GM18520 (cell line): ENCODE measurements at regions not wholly inside any gene's neighbourhood (a gene's known extent, or its start where the extent isn't known, plus 50 kb on each side); places are given as distances from the start of the nearest gene placed in this dataset.
"Not testable (repeated sequence)": the region's sequence is repeated elsewhere in the genome, so short reads cannot be mapped to it uniquely, and the experiment has no call there.

Experiments
- ATAC-seq: cut with Tn5 transposase; IDR thresholded peaks from one replicate; pipeline ENCODE4 v1.9.1; 2021; ENCODE audit not compliant: unreplicated experiment

GRCh38 chr12:46087916-46088439, 97.6 kb upstream of the SCAF11 start:
- no peak for ATAC-seq

GRCh38 chr12:46084666-46085631, 94.6 kb upstream of the SCAF11 start:
- no peak for ATAC-seq

- no peak for ATAC-seq
Observed at GRCh38 chr12:46082490-46083200, 92.3 kb upstream of the SCAF11 start.

GRCh38 chr12:46073321-46073720, 82.9 kb upstream of the SCAF11 start:
- no peak for ATAC-seq

GRCh38 chr12:46071769-46072624, 81.6 kb upstream of the SCAF11 start:
- peak; percentile 59 for ATAC-seq

DNA sequence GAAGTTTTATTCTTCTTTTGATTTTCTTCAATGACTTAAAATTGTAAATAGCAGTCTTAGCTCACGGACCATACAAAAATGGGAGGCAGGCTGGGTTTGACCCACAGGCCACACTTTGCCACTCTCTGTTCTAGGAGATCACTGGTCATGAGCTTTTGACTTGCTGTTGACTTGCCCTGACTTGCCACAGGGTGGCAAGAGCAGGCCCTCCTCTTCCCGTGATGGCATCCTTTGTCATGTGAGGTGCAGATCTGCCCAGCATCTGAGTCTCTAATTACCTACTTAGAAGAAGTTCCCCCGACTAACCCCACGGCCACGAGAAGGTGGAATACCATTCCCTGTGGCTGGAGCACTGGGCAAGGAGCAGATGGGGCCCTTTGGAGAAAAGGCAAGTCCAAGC, 81.0 kb upstream of the SCAF11 start:
- ATAC-seq: no peak

DNA sequence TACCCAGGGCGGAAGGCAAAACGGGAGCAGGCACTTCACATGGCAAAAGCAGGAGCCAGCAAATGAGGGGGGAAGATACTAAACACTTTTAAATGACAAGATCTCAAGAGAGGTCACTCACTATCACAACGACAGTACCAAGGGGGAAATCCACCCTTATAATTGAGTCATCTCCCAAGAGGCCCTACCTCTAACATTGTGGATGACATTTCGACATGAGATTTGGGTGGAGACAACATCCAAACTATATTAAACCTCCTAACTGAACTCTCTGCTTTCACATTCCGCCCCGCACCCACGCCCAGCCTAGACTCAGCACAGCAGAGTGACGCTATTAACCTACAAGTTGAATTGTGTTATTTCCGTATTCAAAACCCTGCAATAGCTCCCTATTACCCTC, 76.7 kb upstream of the SCAF11 start:
- no peak for ATAC-seq

GRCh38 chr12:46065412-46066166, 75.2 kb upstream of the SCAF11 start:
- no peak for ATAC-seq

DNA sequence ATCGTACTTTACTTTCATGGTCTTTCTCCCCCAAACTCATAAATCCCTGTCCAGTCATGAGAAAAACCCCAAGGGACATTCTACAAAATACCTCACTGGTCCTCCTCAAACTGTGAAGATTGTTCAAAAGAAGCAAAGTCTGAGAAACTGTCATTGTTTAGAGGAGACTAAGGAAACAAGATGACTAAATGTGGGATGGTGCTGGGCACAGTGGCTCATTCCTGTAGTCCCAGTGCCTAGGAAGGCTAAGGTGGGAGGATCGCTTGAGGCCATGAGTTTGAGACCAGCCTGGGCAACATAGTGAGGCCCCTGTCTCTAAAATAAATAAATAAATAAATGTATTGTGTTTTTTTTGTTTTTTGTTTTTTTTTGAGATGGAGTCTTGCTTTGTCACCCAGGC, 74.2 kb upstream of the SCAF11 start:
- no peak for ATAC-seq

DNA sequence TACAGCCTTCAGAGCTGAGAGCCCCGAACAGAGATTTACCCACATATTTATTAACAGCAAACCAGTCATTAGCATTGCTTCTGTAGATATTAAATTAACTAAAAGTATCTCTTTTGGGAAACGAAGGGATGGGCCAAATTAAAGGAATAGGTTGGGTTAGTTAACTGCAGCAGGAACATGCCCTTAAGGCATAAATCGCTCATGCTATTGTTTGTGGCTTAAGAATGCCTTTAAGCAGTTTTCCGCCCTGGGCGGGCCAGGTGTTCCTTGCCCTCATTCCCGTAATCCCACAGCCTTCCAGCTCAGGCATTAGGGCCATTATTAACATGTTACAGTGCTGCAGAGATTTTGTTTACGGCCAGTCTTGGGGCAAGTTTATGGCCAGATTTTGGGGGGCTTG, 68.3 kb upstream of the SCAF11 start:
- ATAC-seq: not testable (repeated sequence)

DNA sequence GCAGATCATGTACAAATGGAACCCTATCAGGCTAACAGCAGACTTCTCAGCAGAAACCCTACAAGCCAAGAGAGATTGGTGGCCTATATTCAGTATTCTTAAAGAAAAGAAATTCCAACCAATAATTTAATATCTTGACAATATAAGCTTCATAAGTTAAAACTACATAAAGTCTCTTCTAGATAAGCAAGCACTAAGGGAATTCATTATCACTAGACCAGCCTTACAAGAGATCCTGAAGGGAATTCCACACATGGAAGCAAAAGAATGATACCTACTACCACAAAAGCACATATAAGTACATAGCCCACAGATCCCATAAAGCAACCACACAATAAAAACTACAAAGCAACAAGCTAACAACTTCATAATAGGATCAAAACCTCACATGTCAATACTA, 60.4 kb upstream of the SCAF11 start:
- no peak for ATAC-seq

DNA sequence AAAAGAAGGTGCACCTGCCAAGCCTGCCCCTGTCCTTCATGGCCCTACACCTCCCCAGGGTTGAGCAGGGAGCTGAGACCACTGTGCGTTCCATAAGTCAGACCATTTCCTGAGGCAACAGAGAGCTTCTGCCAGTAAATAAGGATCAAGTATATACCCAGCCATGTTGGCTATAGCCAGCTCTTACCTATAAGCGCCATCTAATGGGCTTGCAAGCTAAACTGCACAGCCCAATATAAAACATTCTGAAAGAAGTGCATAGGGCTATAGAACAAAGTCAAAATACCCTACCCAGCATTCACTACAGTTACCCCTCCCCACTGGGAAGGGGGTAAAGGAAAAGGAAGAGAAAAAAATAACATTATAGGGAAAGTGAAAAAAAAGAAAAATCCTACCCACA, 59.3 kb upstream of the SCAF11 start:
- ATAC-seq: no peak

DNA sequence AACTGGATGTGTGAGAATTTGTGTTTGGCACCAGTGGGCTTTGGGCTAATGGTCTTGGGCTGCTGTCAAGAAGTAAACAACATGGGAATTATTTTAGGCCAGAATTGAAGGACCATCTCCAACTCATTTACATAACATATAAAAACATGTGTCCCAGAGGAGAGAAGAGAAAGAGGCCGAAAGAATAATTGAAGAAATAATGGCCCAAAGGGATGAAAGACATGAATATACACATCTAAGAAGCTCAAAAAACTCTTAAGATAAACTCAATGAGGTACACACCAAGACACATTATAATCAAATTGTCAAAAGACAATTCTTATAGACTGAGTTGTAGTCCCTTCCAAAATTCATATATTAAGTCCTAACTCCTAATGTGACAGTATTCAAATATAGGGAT, 56.1 kb upstream of the SCAF11 start:
- no peak for ATAC-seq

GRCh38 chr12:46043972-46044520, 53.7 kb upstream of the SCAF11 start:
- ATAC-seq: no peak
